Brain microvascular endothelial cell (primary cell): ENCODE measurements at regions not wholly inside any gene's neighbourhood (a gene's known extent, or its start where the extent isn't known, plus 50 kb on each side); places are given as distances from the start of the nearest gene placed in this dataset.

Source experiments
- DNase-seq: peaks from one replicate; pipeline ENCODE4 v3.0.0-alpha.2; 2020
- H3K27ac ChIP-seq: fragments of 250-450 bp; sonication (Bioruptor Pico); 2 replicates; pipeline ENCODE4 v1.5.1; 2020; ENCODE audit warnings: mild to moderate bottlenecking, moderate library complexity
- H3K27me3 ChIP-seq: fragments of 250-450 bp; sonication (Bioruptor Pico); replicated peaks from 2 replicates; pipeline ENCODE4 v1.5.1; 2020; ENCODE audit warnings: mild to moderate bottlenecking
- H3K36me3 ChIP-seq: fragments of 250-450 bp; sonication (Bioruptor Pico); replicated peaks from 2 replicates; pipeline ENCODE4 v1.5.1; 2020; ENCODE audit warnings: mild to moderate bottlenecking
- H3K4me3 ChIP-seq: 2 replicates; pipeline ENCODE4 v1.5.1; 2011; ENCODE audit warnings: low read depth, mild to moderate bottlenecking, control low read depth, low read length, moderate library complexity
- in situ Hi-C: cut with HindIII; loops from 2 replicates; pipeline ENCODE4 v1.10.0; 2017; ENCODE audit warnings: low sequenced_read_pairs, low pct_ligation_motif_present
- TF ChIP-seq, protein P1 (sequence below): IDR thresholded peaks from 2 replicates; pipeline ENCODE4 v1.5.1; 2011; ENCODE audit warnings: low read depth, mild to moderate bottlenecking, moderate library complexity, low read length, control low read depth, inconsistent platforms; ENCODE audit errors: missing control alignments

DNA sequence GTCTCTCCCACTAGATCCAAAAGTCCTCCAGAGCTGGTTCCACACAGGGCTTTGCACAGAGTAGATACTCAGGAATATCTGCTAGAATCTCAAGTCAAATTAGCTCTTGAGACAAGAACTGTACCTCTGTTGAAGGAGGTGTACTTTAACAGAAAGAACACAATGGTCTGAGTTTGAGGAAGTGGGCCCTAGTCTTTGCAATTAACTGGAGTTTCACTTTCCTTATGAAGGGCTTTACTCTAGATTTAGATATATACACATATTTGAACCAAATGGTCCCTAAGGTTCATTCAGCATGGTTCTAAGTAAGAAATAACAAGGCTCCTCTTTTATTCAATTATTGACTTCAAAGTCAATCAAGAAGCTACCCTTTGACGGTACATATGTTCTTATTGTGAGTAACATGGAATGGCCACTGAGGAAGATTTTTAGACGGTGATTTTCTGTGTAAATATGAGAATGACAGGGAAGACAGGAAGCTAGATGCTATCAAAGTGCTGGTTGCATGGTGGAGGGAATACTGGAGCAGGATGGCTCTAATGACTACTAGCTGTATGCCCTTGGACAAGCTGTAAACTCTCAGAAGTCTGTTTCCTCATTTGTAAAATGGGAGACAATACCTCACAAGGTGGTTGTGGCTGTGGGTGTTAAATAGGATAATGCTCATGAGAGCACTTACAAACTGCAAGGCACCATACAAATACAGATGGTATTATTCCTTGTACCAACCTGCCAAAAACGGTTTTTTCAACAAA is 73.5 kb upstream of the SERTAD2 start:
- H3K27ac ChIP-seq, result no peak overlapping the region
- H3K36me3 ChIP-seq, result no peaks in the 10 kb centered on the region
- H3K4me3 ChIP-seq, result no peak overlapping the region
- H3K27me3 ChIP-seq, result no peaks in the 10 kb centered on the region
- in situ Hi-C loops, result no loop called here
- no peak for DNase-seq
- TF ChIP-seq, protein P1, sequence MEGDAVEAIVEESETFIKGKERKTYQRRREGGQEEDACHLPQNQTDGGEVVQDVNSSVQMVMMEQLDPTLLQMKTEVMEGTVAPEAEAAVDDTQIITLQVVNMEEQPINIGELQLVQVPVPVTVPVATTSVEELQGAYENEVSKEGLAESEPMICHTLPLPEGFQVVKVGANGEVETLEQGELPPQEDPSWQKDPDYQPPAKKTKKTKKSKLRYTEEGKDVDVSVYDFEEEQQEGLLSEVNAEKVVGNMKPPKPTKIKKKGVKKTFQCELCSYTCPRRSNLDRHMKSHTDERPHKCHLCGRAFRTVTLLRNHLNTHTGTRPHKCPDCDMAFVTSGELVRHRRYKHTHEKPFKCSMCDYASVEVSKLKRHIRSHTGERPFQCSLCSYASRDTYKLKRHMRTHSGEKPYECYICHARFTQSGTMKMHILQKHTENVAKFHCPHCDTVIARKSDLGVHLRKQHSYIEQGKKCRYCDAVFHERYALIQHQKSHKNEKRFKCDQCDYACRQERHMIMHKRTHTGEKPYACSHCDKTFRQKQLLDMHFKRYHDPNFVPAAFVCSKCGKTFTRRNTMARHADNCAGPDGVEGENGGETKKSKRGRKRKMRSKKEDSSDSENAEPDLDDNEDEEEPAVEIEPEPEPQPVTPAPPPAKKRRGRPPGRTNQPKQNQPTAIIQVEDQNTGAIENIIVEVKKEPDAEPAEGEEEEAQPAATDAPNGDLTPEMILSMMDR, result no peak

DNA sequence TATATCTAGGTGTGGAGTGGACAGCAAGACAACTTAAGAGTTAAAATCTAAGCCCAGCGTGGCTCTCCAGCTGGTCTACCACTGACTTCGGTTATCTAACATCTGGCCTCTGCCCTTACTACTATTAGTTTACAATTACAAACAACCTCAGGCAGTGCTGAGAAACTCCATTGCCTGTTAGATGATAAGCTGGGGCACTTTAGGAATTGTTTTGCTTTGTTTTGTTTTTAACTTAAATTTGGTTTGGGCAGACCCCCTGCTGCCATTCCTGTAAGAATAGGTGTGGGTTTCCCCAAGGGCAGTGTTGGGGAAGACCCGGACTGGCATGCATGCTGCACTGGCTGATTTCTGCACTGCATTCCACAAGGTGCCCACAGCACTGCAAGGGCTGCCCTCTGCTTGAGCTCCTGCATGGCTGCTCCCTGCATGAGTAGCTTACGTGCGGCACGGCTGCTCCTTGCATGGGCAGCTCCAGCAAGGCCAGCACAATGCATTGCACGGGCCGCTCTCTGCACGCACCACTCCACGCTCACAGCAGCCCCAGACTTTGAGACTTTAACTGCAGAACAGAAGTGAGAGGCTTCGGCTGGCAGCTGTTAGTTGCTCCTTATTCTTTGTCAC is 74.2 kb upstream of the SERTAD2 start:
- Histone ChIP-seq H3K27me3 (no peaks in the 10 kb centered on the region), H3K36me3 (no peaks in the 10 kb centered on the region), H3K4me3 (no peak overlapping the region), H3K27ac (no peak overlapping the region)
- TF ChIP-seq, protein P1, result no peak
- no peak for DNase-seq
- in situ Hi-C loops, result no loop called here

DNA sequence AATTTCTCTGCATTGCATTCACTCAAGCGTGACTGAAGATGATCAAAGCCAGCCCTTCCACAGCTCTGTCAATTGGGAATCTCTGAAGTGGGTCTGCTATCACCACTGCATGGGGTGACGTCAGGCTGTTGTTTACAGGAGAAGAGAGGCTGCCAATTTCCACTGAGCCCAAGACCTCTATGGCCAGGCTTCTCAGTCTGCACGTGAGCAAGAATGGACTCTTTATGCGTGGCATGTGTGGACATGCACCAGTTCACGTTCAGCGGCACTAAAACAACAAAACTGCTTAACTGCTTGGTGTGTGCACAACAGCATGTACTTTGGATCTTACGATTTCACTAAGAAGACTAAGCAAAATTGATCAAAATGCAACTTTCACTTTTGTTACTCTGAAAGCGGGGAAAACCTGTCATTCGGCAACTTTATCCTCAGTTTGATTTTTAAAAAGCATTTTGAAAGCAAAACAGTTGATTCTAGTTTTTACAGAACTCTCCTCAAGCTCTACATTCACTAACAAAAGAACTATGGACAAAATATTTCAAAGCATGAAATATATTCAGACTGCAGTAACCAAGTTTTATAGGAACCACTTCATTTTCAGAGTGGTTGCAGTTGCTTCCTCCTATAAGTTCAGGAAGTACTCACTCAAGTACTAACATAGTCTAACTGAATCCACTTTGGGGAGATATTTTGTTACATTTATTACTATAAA is 77.0 kb upstream of the SERTAD2 start:
- Histone ChIP-seq H3K27ac (no peak overlapping the region), H3K36me3 (no peaks in the 10 kb centered on the region), H3K4me3 (peak overlapping the region; percentile 39), H3K27me3 (no peaks in the 10 kb centered on the region)
- TF ChIP-seq, protein P1, result no peak
- in situ Hi-C loops, result no loop called here
- peak; percentile 38 for DNase-seq

DNA sequence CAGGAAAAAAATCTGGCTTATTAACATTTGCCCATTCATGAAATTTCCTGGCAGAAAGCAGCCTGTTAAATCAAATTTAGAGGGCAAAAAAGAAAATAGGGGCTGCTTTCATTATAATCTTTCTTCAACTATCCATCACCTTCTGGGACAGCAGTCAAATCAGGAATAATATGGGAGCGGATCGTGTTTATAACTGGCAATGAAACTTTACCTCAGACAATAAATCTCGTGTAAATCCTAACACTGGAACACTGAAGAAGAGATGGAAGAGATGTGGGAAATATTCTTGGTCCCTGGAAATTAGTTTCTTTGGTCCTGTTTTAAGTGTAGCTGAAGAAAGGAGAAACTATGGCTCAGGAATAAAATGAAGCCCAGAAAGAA is 77.5 kb upstream of the SERTAD2 start:
- H3K27ac ChIP-seq, result no peak overlapping the region
- no peak for DNase-seq
- no peaks in the 10 kb centered on the region for H3K27me3 ChIP-seq
- no peaks in the 10 kb centered on the region for H3K36me3 ChIP-seq
- in situ Hi-C loops, result no loop called here
- TF ChIP-seq, protein P1, result no peak
- no peak overlapping the region for H3K4me3 ChIP-seq

DNA sequence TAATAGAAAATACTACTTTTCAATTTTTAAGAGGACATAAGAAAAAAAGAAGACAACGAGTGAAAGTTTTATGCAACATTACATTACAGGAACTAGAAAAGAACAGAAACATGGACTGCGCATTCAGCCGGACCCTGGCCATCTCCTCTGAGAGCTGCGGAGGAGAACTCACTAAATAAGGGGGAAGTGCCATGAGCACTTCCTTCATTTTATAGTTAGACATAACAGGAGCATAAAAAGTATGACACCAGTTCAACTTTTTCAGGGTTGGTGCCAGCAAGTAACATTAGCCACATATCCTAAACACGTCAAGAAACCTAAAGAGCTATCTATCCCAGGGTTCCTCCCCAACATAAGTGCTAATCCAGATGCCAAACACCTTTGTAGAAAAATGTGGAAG is 78.0 kb upstream of the SERTAD2 start:
- Histone ChIP-seq H3K36me3 (no peaks in the 10 kb centered on the region), H3K27me3 (no peaks in the 10 kb centered on the region), H3K27ac (no peak overlapping the region), H3K4me3 (no peak overlapping the region)
- TF ChIP-seq, protein P1, result no peak
- DNase-seq, result no peak
- in situ Hi-C loops, result no loop called here
